ENCODE measurements at regions not wholly inside any gene's neighbourhood (a gene's known extent, or its start where the extent isn't known, plus 50 kb on each side); places are given as distances from the start of the nearest gene placed in this dataset.
"Not testable (repeated sequence)": the region's sequence is repeated elsewhere in the genome, so short reads cannot be mapped to it uniquely, and the experiment has no call there.

DNA sequence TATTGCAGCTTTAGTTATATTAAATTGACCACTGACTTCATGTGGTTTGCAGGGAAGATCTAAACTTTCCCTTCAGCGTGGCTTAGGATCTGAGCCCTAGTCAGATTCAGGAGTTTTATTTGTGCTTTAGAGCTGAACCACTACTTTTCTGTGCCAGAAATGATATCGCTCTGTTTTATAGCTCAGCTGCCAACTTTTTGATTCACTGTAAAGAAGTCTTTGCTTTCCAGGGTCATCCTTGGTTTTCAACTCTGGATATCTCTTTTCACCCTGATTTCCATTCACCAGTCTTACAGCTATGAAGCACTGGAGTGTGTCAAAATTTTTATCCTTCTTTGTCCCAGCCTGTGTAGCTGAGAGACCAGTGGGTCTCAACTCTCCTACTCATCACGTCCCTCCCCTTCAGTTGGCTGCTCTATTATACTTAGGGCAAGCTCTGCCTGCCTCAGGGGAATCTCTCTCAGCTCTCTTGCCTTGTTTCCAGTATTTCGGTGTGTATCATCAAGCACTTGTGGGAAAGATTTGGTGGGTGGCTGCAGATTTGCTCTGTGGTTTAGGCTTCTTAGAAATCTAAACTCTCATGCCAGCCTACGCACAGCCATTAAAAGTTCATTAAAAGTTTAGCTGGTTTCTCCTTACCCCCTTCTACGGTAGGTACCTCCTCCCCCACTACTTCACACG, 425.5 kb downstream of the TENT5A start:
- DNase-seq = no peak

DNA sequence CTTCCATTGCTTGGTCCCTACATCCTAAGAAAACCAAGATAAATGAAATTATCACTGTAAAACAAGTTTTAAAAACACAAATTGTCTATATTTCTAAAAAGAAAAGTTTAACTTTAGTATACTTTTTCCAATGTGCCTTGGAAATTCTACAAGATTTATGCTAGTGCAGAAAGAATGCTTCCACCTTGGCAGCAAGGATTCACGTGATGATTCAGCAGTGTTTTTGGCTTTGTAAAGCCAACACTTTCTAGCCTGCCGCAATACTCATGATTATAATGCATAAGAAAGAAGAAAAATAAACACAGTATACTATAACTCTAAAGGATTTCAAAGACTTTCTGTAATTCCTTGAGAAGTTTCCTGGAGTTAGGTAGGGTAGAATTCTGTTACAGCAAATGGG, 442.7 kb downstream of the TENT5A start:
- DNase-seq = no peak

DNA sequence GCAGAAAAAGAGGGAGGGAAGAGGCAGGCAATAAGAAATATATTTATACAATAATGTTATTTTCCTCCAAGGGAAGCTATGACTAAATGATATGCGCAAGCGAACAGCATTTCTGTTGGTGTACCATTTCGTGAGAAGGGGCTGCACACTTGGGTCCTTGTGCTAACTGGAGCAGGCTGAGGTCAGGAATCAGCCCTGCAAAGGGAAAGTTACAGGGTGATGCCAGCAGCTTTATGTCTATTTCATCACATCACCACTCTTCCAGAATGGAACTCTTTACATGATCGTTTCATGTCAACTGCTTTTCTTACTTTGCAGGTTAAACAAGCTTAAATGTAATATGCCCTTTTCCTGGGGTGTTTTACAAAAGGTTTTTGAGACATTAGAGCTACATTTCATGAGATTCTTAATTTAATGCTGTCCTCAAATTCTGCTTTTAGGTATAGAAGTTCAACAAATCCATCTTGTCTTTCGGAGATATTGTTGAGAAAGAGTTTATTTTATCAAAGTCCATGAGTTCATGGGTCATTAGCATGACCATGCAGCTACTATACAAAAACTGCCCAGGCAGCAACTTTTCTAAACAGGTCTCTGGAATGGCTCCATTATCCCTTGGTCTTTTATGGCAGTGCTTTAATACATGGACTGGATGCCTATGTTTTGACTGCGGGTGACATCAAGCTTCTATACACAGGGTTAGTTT, 443.8 kb downstream of the TENT5A start:
- DNase-seq = no peak

DNA sequence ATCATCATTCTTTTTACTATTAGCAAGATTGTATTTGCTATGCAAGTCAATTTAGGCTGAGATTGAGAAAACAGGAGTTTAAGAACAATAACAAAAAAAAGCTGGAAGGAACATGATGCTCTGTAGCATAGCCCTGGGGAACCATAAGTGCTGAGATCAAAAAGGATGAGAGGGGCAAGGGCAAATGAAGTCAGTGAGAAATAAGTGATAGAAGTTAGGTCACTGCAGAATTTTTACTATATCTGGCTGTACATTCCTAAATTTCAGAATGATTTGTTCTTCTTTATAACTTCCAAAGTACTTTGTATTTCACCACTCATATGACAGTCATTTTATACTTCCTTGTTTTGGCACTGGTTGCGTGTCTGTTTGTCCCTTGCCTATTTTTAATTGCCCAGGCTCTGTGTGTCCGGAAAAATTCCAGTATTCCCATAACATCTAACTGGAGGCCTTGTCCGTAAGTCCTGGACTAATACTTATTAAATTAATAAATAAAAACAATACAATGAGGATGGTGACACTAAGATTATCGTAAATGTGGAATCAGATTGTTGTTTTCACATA, 444.7 kb downstream of the TENT5A start:
- DNase-seq = no peak

DNA sequence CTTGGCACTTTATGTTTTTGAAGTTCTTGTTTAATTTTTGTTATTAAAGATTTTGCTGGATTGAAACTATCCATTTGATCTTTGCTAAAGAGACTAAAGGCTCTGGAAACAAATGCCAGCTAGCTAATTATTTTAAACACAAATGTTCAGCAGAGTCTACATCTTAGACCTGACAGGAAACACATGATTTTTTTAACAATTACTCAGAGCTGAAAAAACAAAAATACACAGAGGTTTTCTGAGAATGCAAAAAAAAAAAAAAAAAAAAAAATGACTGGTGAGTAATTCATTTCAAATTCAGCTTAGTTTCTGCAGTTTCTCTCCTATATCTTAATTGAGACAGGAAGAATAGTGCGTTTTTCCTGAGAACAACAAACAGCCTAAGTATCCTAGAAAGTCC, 448.0 kb downstream of the TENT5A start:
- no peak for DNase-seq

DNA sequence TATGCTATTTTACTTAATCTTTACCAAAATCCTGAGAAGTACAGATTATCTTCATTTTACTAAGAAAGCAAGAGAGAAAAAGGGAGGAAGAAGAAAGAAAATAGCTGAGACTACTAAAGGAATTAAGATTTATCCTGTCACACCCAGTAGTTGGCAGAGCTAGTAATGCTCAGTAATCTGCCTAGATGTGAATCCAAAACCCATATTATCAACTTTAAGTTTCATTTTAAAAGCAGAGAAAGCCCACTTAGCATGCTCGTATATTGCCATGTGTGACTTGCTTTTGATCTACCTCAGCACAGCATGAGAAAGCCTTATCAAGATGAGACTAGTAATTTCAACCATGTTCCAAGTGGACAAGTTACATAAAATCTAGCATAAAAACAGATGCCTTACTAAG, 451.5 kb downstream of the TENT5A start:
- no peak for DNase-seq

DNA sequence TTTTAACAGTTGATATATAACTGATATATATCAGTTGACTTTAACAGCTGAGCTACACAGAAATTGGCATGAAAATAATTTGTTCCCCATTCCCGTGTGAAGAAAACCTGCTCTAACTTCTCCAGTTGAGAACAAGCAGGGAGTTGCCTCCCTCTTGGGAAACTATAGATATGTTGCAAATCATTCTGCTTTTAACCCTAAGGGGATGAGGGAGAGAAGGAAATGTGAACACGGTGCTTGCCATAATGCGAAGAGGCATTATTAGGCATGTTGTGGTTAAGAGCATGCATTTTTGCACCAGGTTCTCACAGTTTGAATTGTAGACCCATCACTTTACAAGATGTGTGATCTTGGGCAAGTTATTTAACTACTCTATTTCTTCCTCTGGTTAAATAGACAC, 453.7 kb downstream of the TENT5A start:
- no peak for DNase-seq

DNA sequence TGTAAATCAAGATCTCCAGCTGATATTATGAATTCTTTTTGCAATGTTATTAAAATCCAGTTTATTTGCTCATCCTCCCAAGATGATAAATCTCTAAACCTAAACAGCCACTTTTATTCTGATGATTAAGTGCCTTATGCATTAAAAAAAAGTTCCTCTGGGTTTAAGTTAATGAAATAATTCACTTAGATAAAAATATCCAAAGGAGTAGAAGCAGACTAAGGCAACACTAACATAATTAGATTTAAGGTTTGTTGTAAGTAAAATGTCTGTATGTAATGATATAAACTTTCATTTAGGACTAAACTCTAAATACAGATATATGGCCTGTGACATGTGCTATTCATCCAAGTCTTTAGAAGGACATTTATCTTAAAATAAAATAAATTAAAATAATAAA, 457.2 kb downstream of the TENT5A start:
- no peak for DNase-seq

DNA sequence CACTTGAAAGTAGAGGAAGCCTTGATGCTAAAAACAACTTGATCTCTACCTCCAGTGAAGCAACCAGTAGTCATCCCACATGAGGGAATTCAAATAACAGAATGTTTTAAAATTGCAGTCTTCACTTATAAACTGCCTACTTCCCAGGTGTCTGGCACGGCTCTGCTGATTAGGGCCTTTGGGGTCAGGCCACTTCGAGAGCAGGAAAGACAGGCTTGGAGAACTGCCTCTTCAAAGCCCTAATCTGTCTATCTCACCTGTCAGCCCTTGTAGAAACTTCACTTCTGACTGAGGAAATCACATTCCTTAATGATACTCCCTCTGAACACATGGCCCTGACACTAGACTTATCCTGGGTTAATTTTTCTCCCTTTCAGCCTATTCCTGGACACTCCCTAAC, 458.6 kb downstream of the TENT5A start:
- DNase-seq = no peak

DNA sequence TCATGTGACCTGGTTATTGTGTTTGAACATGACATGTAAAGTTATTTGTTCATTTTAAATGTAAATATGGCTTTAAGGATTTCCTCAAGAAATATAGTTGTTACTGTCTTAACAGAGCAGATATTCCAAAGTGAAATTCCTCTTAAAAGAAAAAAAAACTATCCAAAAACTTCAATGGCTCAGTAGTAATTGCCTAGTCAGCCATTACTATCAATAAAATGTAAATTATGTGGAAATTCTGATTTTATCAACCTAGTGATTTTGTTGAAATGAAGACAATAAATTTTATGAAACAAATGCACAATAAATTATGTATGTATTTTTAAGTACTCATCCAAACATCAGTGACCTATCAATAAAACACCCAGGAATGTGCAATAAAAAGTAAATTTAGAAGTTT, 463.3 kb downstream of the TENT5A start:
- DNase-seq = no peak

DNA sequence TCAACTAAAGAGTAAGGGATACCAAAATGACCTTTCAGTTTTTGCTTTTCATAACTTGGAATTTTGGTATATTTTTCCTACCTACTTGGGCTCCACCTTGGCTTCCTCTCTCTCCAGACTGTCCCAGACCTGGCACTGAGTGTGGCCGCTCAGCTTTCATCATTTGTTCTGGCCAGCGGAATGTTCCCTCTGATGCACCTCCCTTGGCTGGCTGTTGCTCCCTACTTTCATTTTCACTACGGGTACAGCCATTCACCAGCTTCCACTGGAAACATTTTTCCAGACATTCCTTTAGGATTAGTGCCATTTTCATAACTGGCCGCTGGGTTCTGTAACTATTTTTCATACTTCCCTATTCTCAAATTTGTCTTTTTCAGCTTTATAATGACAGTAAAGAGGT, 487.4 kb downstream of the TENT5A start:
- DNase-seq = no peak

DNA sequence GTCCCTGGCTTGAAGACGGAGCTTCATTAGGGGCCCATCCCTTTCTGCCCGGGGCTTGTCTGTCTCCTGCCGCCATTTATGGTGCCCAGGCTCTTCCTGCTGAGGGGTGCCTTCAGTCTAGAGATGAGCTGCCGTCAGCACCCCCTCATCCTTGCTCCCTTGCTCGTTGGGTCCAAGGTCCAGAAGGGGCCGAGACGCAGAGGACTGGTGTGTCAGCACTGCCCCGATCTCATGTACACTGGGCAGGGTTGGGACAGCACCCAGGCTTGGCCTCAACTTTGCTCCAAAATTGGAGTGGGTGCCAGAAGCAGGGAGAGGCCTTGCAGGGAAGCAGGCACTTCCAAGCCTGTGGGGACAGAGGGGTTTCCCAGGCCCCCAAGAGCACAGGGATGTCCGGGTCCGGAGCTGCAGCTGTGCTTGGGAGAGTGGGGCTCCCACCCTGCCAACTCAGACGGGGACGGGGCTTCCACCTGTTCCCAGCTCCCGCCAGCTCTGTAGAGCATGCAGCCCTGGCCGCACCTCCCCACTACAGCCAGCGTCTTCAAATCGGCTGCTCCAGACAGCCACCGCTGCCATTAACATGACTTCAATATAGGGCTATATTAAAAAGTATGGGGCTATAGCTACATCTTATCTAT, 488.8 kb downstream of the TENT5A start:
- no peak for DNase-seq

DNA sequence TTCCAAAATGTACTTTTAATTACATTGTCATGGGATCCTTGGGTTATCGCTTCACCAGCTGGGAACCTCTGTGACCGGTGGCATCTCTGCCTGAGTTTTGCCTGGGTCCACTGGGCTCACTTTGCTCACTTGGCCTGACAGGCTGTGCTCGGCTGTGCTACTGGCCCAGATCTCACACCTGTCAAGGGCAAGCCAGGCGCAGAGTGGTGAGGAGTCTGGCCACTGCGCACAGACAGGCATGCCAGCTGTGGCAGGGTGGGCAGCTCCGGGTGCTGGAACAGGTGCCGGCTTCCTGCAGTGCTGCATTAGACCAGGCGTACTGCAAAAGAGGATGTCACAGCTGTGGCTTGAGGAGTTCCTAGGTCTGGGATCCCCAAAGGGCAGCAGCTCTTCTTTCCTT, 489.8 kb downstream of the TENT5A start:
- no peak for DNase-seq

DNA sequence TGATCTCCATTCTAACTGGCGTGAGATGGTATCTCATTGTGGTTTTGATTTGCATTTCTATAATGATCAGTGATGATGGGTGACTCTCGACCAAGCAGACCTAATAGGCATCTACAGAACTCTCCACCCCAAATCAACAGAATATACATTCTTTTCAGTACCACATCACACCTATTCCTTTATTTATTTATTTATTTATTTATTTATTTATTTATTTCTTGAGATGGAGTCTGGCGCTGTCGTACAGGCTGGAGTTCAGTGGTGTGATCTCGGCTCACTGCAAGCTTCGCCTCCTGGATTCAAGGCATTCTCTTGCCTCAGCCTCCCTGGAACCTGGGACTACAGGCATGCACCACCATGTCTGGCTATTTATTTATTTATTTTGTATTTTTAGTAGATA, 496.3 kb downstream of the TENT5A start:
- not testable (repeated sequence) for DNase-seq

DNA sequence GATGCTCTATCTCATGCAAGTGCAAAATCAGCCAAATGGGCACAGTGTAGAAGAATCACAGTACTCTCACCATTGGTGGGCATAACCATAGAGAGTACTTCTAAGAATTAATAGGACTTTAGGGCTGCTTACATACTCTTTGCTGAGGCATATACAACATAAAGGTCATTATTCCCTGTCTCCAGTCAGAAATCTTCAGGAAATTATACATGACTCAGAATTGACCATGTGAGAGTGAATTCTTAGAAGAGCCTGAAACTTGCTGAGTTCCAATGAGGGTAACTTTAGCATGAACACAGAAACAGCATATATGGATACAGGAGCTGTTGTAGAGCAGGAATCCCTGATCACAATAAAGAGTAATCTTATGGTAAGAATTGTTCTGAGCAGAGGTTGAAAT, 498.7 kb downstream of the TENT5A start:
- DNase-seq = no peak

DNA sequence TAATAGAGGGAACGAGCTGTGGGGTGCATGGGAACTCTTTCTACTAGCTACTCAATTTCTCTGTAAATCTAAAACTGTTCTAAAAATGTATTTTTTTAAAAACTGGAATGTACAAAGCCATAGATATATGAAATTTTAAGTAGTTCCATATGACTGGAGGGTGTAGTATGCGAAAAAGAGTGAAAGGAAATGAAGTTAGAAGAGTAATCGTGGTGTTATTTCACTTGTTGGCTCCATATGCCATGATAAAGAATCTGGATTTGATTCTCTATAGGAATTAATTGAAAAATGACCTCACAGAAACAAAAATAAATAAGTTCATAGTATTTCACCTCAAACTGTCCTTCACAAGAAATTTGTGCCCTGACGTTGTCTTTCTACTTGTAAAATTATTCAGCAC, 500.2 kb downstream of the TENT5A start:
- DNase-seq = no peak

DNA sequence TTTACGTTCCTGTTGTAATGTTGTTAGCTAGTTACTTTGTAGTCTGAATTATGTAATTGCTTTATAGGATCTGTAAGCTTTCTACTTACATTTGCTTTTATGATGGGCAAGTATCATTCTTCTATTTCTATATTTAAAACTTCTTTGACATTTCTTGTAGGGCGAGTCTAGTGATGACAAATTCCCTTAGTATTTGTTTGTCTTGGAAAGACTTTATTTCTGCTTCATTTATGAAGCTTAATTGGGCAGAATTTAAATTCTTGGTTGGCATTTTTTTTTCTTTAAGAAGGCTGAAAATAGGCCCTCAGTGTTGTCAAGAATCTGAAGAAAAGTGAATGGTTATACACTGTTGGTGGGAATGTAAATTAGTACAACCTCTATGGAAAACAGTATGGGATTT, 506.3 kb downstream of the TENT5A start:
- no peak for DNase-seq

DNA sequence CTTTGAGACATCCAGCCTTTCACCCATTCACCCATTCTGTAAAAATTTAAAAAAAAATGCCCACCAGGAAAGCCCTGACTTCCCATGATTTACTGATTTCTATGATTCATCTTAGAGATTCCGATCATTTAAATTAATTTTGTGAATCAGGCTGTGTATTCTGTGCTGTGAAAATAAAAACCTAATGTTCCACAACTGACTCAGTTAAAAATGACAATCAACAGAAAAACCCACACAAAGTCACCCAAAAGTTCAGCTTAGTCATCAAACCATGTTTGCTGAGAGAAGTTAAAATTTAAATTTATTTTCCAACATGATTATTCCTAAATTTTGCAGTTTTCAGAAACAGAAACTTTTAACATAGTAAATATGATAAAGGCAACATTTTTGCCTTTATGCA, 509.9 kb downstream of the TENT5A start:
- no peak for DNase-seq

DNA sequence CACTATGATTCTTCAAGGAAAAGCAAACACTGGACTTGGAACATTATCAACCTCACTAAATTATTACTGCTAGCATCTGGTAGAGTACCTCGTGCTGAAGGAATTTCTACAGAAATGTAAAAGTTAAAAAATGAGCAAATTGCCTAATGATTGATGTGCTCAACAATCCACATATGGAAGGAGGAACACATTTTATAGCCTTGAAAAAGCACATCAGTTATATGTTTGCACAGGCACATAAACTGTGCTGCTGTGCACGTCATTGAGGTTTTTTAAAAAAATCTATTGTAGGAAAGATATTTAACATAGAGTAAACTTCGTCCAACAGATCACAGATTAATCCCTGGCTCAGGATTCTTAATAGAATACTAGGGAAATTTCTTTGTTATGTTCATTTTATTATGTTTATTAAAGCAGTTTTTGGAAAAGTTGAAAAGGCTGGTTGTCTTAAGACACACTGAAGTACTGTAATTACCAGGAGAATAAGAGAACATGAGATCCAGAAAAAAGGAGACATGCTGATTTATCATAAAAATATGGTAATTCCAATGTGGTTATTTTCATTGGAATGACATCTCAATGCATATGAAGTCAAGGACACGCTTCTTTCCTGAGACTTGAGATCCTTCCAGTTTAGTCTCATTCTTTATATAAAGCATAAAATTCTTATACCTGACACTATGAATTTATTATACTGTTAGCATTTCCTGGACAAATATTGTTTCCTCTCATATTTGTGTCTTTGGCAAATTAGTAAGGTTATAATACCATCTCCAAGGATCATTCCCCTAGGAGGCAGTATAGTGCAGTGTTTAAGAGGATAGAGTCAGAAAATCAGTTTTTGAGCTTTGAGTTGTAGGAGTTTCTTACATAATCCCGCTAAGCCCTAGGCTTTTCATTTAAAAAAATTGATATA, 511.1 kb downstream of the TENT5A start:
- DNase-seq = no peak

DNA sequence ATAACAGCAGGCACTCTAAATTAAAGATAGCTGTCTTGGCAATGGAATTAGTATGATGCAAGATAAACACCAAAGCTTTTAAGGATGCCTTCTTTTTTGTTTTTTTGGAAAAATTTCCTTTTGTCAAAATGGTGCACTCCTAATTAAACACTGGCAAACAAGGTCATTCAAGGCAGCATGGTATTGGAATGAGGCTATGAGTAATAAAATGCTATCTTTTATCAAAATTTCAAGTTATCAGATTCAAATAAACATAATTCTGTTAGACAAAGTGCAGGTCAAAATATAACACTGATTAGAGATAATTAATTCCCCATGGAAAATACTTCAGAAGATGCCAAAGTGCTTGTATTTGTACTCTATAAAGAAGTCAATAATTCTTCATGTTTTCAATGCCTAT, 514.1 kb downstream of the TENT5A start:
- no peak for DNase-seq

DNA sequence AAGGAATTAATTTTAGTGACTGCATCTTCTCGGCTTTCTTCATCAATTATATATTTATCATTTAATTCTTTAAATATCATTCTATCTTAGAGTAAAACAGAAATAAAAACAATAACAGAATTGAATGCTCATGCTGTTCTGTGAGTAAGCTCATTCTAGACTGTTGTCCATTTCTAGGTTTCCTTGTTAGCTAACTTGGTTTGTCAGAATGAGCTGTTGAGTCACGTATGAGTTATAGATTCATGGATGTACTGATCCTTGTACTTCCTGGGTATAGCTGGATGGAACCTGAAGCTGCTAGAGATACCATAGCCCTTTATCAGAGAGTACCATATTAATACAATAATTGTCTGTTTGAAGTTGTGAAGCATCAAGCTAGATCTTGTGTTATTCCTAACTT, 515.3 kb downstream of the TENT5A start:
- no peak for DNase-seq

DNA sequence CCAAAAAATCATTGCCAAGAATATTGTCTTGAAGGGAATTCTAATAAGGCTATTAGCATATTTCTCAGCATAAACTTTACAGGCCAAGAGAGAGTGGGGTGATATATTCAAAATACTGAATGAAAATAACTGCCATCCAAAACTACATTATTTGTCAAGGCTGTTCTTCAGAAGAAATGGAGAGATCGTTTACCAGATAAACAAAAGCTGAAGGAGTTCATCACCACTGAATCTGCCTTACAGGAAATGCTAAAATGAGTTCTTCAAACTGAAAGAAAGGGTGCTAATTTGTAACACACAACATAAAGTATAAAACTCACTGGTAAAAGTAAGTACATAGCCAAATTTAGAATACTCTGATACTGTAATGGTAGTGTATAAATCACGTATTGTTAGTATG, 517.0 kb downstream of the TENT5A start:
- no peak for DNase-seq

DNA sequence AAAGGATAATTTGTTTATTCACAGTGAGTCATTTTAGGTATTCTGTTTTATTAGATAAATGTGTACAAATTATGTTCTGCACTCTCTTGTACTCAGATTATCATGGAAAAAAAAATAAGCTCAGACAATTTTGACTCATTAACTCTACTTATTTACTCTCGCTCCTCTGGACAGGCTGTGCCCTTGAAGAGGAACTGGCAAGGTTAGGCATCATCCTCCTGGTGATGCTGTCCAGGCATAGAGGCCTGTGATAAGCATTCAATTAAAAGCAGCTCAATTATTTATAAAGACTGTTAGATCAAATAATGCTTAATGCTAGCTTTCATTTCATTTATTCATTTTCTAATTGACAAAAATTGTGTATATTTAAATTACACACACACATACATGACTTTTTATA, 518.5 kb downstream of the TENT5A start:
- no peak for DNase-seq
